ENCODE measurements at regions not wholly inside any gene's neighbourhood (a gene's known extent, or its start where the extent isn't known, plus 50 kb on each side); places are given as distances from the start of the nearest gene placed in this dataset.
"Not testable (repeated sequence)": the region's sequence is repeated elsewhere in the genome, so short reads cannot be mapped to it uniquely, and the experiment has no call there.

DNA sequence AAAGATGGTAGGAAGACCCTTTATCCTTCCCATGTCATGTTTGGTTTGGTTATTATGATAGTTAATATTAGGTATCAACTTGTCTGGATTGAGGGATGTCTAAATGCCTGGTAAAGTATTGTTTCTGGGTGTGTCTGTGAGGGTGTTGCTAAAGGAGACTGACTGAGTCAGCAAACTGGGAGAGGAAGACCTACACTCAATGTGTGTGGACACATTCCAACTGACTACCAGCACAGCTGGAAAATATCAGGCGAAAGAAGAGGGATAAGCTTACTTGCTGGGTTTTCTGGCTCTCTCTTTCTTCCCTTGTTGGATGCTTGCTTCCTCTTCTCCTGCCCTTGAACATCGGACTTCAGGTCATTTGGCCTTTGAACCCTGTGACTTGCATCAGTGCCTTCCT, 1227.6 kb upstream of the EPHA6 start:
- Histone ChIP-seq H3K27me3 (no peaks in the 10 kb centered on the region), H3K4me3 (no peak overlapping the region), H3K27ac (no peak overlapping the region), H3K4me1 (no peaks in the 10 kb centered on the region), H3K9me3 (no peaks in the 10 kb centered on the region), H3K36me3 (no peaks in the 10 kb centered on the region)
- WGBS, 2 donors: 54 to 80% methylated on average over 2 of the region's 2 CpGs
- intact Hi-C loops (cut with DNase I): no loop called here
- no peak for TF ChIP-seq POLR2A (IDR thresholded peaks at IDR 0.05)
- TF ChIP-seq, protein P1, sequence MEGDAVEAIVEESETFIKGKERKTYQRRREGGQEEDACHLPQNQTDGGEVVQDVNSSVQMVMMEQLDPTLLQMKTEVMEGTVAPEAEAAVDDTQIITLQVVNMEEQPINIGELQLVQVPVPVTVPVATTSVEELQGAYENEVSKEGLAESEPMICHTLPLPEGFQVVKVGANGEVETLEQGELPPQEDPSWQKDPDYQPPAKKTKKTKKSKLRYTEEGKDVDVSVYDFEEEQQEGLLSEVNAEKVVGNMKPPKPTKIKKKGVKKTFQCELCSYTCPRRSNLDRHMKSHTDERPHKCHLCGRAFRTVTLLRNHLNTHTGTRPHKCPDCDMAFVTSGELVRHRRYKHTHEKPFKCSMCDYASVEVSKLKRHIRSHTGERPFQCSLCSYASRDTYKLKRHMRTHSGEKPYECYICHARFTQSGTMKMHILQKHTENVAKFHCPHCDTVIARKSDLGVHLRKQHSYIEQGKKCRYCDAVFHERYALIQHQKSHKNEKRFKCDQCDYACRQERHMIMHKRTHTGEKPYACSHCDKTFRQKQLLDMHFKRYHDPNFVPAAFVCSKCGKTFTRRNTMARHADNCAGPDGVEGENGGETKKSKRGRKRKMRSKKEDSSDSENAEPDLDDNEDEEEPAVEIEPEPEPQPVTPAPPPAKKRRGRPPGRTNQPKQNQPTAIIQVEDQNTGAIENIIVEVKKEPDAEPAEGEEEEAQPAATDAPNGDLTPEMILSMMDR (IDR thresholded peaks at IDR 0.05): no peak
- no peak for DNase-seq

DNA sequence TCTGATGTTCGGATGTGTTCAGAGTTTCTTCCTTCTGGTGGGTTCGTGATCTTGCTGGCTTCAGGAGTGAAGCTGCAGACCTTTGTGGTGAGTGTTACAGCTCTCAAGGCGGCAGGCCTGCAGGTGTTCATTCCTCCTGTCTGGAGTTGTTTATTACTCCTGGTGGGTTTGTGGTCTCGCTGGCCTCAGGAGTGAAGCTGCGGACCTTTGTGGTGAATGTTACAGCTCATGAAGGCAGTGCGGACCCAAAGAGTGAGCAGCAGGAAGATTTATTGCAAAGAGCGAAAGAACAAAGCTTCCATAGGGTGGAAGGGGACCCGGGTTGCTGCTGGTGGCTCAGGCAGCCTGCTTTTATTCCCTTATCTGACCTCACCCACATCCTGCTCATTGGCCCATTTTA, 1226.8 kb upstream of the EPHA6 start:
- DNase-seq; H3K36me3 ChIP-seq; intact Hi-C loops (cut with DNase I); H3K27ac ChIP-seq; H3K4me3 ChIP-seq; H3K4me1 ChIP-seq; H3K27me3 ChIP-seq; H3K9me3 ChIP-seq: not testable (repeated sequence)
- 63 to 68% methylated on average over 6 to 8 of the region's 8 CpGs for WGBS, 2 donors

DNA sequence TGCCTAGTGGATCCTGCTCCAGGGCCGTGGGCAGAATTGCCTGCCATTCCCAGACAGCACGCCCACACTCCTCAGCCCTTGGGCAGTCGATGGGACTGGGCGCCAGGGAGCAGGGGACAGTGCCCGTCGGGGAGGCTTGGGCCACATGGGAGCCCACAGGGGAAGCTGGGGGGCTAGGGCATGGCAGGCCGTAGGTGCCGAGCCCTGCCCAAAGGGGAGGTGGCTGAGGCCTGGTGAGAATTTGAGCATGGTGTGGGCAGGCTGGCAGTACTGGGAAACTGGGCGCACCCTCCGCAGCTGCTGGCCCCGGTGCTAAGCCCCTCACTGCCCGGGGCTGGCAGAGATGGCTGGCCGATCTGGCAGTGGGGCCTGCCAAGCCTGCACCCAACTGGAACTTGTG, 1225.9 kb upstream of the EPHA6 start:
- H3K27me3 ChIP-seq: no peaks in the 10 kb centered on the region
- no CpG with 5 or more reads among the region's 13 CpGs for WGBS, 2 donors
- no peak for TF ChIP-seq POLR2A (IDR thresholded peaks at IDR 0.05)
- TF ChIP-seq, protein P1 (IDR thresholded peaks at IDR 0.05): no peak
- H3K9me3 ChIP-seq: no peaks in the 10 kb centered on the region
- no peak overlapping the region for H3K27ac ChIP-seq
- no peaks in the 10 kb centered on the region for H3K36me3 ChIP-seq
- H3K4me3 ChIP-seq: no peak overlapping the region
- no peaks in the 10 kb centered on the region for H3K4me1 ChIP-seq
- DNase-seq: no peak
- intact Hi-C loops (cut with DNase I): no loop called here

DNA sequence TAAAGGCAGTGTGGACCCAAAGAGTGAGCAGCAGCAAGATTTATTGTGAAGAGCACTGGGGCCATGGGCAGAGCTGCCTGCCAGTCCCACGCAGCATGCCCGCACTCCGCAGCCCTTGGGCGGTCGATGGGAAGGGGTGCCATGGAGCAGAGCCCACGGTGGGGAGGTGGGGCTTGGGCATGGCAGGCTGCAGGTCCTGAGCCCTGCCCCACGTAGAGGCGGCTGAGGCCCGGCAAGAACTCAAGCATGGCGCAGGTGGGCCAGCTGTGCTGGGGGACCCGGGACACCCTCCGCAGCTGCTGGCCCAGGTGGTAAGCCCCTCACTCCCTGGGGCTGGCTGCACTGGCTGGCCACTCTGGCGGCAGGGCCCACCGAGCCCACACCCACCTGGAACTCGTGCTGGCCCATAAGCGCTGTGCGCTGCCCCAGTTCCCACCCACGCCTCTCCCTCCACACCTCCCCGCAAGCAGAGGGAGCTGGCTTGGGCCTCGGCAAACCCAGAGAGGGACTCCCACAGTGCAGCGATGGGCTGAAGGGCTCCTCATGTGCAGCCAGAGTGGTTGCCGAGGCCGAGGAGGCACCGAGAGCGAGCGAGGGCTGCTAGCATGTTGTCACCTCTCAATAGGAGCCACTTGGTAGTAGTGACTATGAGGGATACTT, 1218.8 kb upstream of the EPHA6 start:
- no peaks in the 10 kb centered on the region for H3K27me3 ChIP-seq
- intact Hi-C loops (cut with DNase I): no loop called here

DNA sequence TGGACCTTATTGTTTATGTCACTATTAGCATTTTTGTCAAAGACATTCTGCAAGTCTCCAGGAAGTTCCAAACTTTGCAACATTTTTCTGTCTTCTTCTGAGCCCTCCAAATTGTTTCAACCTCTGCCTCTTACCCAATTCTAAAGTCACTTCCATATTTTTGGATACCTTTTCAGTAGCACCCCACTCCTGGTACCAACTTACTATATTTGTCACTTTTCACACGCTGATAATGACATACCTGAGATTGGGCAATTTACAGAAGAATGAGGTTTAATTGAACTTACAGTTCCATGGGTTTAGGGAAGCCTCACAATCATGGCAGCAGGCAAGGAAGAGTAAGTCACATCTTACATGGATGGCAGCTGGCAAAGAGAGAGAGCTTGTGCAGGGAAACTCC, 1206.5 kb upstream of the EPHA6 start:
- peaks cover 0 to 15% (median 8%) of the 10 kb centered on the region in 3 donors for H3K9me3 ChIP-seq

More for the DNA sequence above, 1218.8 kb upstream of the EPHA6 start:
- Histone ChIP-seq H3K9me3 (no peaks in the 10 kb centered on the region), H3K4me3 (no peak overlapping the region), H3K36me3 (no peaks in the 10 kb centered on the region), H3K4me1 (no peaks in the 10 kb centered on the region), H3K27ac (no peak overlapping the region)
- TF ChIP-seq POLR2A (IDR thresholded peaks at IDR 0.05): no peak
- TF ChIP-seq, protein P1 (IDR thresholded peaks at IDR 0.05): no peak
- 75% methylated on average over 12 of the region's 26 CpGs; no CpG with 5 or more reads in 1 of the 2 donors for WGBS, 2 donors
- no peak for DNase-seq

More for the DNA sequence above, 1206.5 kb upstream of the EPHA6 start:
- Histone ChIP-seq H3K36me3 (no peaks in the 10 kb centered on the region), H3K4me3 (no peak overlapping the region), H3K27ac (no peak overlapping the region), H3K4me1 (no peaks in the 10 kb centered on the region), H3K27me3 (no peaks in the 10 kb centered on the region)
- TF ChIP-seq, protein P1 (IDR thresholded peaks at IDR 0.05): no peak
- no peak for TF ChIP-seq POLR2A (IDR thresholded peaks at IDR 0.05)
- WGBS, 2 donors: 73 to 100% methylated on average over 1 of the region's 1 CpG
- no peak for DNase-seq
- intact Hi-C loops (cut with DNase I): no loop called here
